ENCODE measurements at regions not wholly inside any gene's neighbourhood (a gene's known extent, or its start where the extent isn't known, plus 50 kb on each side); places are given as distances from the start of the nearest gene placed in this dataset.

GRCh38 chr9:13983607-13984006, 330.3 kb downstream of the NFIB start:
- Histone ChIP-seq H4K20me1 (ENCODE audit: control insufficient read depth, insufficient read depth, low read length, poor library complexity, severe bottlenecking) (no peaks in the 10 kb centered on the region), H3K4me2 (replicated peaks; ENCODE audit: low read depth, low read length, poor library complexity, severe bottlenecking) (no peak overlapping the region), H3K4me1 (ENCODE audit: control insufficient read depth in 2 of 2, insufficient read depth in 2 of 2, low read length in 2 of 2) (no peaks in the 10 kb centered on the region), H3K9ac (ENCODE audit: low read length) (no peak overlapping the region), H3K4me3 (ENCODE audit: control extremely low read depth in 1 of 5, extremely low read depth in 1 of 5, insufficient read depth in 1 of 5, low read depth in 2 of 5, low read length in 4 of 5) (no peak overlapping the region), H3K79me2 (ENCODE audit: control insufficient read depth, insufficient read depth, low read length) (no peaks in the 10 kb centered on the region), H3K27me3 (replicated peaks in 1 of 4; ENCODE audit: control extremely low read depth in 1 of 4, control insufficient read depth in 3 of 4, insufficient read depth in 4 of 4, low read length in 3 of 4) (no peaks in the 10 kb centered on the region), H2AFZ (ENCODE audit: insufficient read depth, low read depth, low read length, poor library complexity, severe bottlenecking) (no peak overlapping the region), H3K27ac (ENCODE audit: low read length in 2 of 2) (no peak overlapping the region), H3K36me3 (replicated peaks in 1 of 2; ENCODE audit: control extremely low read depth in 1 of 2, control insufficient read depth in 1 of 2, extremely low read depth in 1 of 2, insufficient read depth in 2 of 2, low read length in 1 of 2) (no peaks in the 10 kb centered on the region), H3K9me3 (ENCODE audit: control extremely low read depth in 1 of 3, control insufficient read depth in 2 of 3, insufficient read depth in 1 of 3, low read length in 2 of 3) (peaks cover 0 to 24% (median 0%) of the 10 kb centered on the region in 3 donors)
- CTCF ChIA-PET: no interaction called here
- POLR2A ChIA-PET: no interaction called here
- intact Hi-C loops (cut with micrococcal nuclease): no loop called here
- WGBS (ENCODE audit: insufficient coverage): 83% methylated on average over 2 of the region's 4 CpGs
- Mint-ChIP-seq H3K27me3 (no peaks in the 10 kb centered on the region), H3K27ac (no peak overlapping the region), H3K4me3 (no peak overlapping the region), H3K4me1 (no peaks in the 10 kb centered on the region), H3K9me3 (ENCODE audit: insufficient read depth) (peaks cover 5% of the 10 kb centered on the region)
- DNase-seq: no peak
- TF ChIP-seq, protein P1, sequence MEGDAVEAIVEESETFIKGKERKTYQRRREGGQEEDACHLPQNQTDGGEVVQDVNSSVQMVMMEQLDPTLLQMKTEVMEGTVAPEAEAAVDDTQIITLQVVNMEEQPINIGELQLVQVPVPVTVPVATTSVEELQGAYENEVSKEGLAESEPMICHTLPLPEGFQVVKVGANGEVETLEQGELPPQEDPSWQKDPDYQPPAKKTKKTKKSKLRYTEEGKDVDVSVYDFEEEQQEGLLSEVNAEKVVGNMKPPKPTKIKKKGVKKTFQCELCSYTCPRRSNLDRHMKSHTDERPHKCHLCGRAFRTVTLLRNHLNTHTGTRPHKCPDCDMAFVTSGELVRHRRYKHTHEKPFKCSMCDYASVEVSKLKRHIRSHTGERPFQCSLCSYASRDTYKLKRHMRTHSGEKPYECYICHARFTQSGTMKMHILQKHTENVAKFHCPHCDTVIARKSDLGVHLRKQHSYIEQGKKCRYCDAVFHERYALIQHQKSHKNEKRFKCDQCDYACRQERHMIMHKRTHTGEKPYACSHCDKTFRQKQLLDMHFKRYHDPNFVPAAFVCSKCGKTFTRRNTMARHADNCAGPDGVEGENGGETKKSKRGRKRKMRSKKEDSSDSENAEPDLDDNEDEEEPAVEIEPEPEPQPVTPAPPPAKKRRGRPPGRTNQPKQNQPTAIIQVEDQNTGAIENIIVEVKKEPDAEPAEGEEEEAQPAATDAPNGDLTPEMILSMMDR (IDR thresholded peaks at IDR 0.05): no peak
- TF ChIP-seq EZH2 (IDR thresholded peaks at IDR 0.05; ENCODE audit: borderline replicate concordance, insufficient read depth, low read depth, low read length, poor library complexity, severe bottlenecking): no peak
- ATAC-seq (ENCODE audit: low read depth): no peak

- ChIA-PET CTCF (no interaction called here), POLR2A (no interaction called here)
- Histone ChIP-seq H3K79me2 (ENCODE audit: control insufficient read depth, insufficient read depth, low read length) (no peaks in the 10 kb centered on the region), H3K4me1 (ENCODE audit: control insufficient read depth in 2 of 2, insufficient read depth in 2 of 2, low read length in 2 of 2) (no peaks in the 10 kb centered on the region), H2AFZ (ENCODE audit: insufficient read depth, low read depth, low read length, poor library complexity, severe bottlenecking) (no peak overlapping the region), H3K4me2 (replicated peaks; ENCODE audit: low read depth, low read length, poor library complexity, severe bottlenecking) (no peak overlapping the region), H3K4me3 (ENCODE audit: control extremely low read depth in 1 of 5, extremely low read depth in 1 of 5, insufficient read depth in 1 of 5, low read depth in 2 of 5, low read length in 4 of 5) (no peak overlapping the region), H3K9me3 (ENCODE audit: control extremely low read depth in 1 of 3, control insufficient read depth in 2 of 3, insufficient read depth in 1 of 3, low read length in 2 of 3) (peaks cover 0 to 4% (median 0%) of the 10 kb centered on the region in 3 donors), H3K36me3 (replicated peaks in 1 of 2; ENCODE audit: control extremely low read depth in 1 of 2, control insufficient read depth in 1 of 2, extremely low read depth in 1 of 2, insufficient read depth in 2 of 2, low read length in 1 of 2) (no peaks in the 10 kb centered on the region), H3K27me3 (replicated peaks in 1 of 4; ENCODE audit: control extremely low read depth in 1 of 4, control insufficient read depth in 3 of 4, insufficient read depth in 4 of 4, low read length in 3 of 4) (no peaks in the 10 kb centered on the region), H3K27ac (ENCODE audit: low read length in 2 of 2) (no peak overlapping the region), H3K9ac (ENCODE audit: low read length) (no peak overlapping the region), H4K20me1 (ENCODE audit: control insufficient read depth, insufficient read depth, low read length, poor library complexity, severe bottlenecking) (no peaks in the 10 kb centered on the region)
- H3K4me1 Mint-ChIP-seq: no peaks in the 10 kb centered on the region
- TF ChIP-seq EZH2 (IDR thresholded peaks at IDR 0.05; ENCODE audit: borderline replicate concordance, insufficient read depth, low read depth, low read length, poor library complexity, severe bottlenecking): no peak
- TF ChIP-seq, protein P1 (IDR thresholded peaks at IDR 0.05): no peak
- no CpG with 5 or more reads among the region's 2 CpGs for WGBS (ENCODE audit: insufficient coverage)
- H3K27me3 Mint-ChIP-seq: no peaks in the 10 kb centered on the region
- intact Hi-C loops (cut with micrococcal nuclease): no loop called here
- H3K27ac Mint-ChIP-seq: no peak overlapping the region
- peaks cover 2% of the 10 kb centered on the region for H3K9me3 Mint-ChIP-seq (ENCODE audit: insufficient read depth)
- H3K4me3 Mint-ChIP-seq: no peak overlapping the region
- DNase-seq (no peak), ATAC-seq (ENCODE audit: low read depth) (no peak)
Observed at GRCh38 chr9:13979941-13980318, 334.0 kb downstream of the NFIB start.

Measured in B cell (primary cell).